ENCODE measurements at regions not wholly inside any gene's neighbourhood (a gene's known extent, or its start where the extent isn't known, plus 50 kb on each side); places are given as distances from the start of the nearest gene placed in this dataset.

DNA sequence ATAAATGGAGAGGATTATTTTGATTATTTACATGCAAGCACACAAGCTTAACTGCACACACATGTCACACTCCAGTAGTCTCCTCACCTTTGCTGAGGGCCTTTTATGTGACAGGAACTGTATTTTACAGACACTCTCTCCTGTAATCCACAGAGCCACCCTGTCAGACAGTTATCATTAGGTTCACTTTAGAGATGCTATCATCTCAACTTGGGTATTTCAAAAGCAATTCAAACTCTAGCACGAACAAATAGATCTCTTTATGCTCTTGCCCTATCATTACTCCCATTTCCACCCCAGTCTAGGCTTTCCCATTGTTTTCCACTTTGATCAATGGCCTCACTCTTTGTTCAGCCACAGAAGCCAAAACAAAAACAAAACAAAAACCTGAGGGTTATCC lies 281.2 kb upstream of the EPHA4 start:
- H3K4me3 ChIP-seq (ENCODE audit: low read depth, low read length), result no peak overlapping the region
- DNase-seq (ENCODE audit: low read depth), result no peak
- TF ChIP-seq, protein P1, sequence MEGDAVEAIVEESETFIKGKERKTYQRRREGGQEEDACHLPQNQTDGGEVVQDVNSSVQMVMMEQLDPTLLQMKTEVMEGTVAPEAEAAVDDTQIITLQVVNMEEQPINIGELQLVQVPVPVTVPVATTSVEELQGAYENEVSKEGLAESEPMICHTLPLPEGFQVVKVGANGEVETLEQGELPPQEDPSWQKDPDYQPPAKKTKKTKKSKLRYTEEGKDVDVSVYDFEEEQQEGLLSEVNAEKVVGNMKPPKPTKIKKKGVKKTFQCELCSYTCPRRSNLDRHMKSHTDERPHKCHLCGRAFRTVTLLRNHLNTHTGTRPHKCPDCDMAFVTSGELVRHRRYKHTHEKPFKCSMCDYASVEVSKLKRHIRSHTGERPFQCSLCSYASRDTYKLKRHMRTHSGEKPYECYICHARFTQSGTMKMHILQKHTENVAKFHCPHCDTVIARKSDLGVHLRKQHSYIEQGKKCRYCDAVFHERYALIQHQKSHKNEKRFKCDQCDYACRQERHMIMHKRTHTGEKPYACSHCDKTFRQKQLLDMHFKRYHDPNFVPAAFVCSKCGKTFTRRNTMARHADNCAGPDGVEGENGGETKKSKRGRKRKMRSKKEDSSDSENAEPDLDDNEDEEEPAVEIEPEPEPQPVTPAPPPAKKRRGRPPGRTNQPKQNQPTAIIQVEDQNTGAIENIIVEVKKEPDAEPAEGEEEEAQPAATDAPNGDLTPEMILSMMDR (IDR thresholded peaks at IDR 0.05; ENCODE audit: low read depth, low read length), result no peak
- TF ChIP-seq POLR2A (IDR thresholded peaks at IDR 0.05; ENCODE audit: extremely low read depth, insufficient read length) (no peak), MYC (IDR thresholded peaks at IDR 0.05; ENCODE audit: low read depth, low read length) (no peak)
- TF ChIP-seq, protein P2, sequence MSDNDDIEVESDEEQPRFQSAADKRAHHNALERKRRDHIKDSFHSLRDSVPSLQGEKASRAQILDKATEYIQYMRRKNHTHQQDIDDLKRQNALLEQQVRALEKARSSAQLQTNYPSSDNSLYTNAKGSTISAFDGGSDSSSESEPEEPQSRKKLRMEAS (IDR thresholded peaks at IDR 0.05; ENCODE audit: low read depth, low read length), result no peak

DNA sequence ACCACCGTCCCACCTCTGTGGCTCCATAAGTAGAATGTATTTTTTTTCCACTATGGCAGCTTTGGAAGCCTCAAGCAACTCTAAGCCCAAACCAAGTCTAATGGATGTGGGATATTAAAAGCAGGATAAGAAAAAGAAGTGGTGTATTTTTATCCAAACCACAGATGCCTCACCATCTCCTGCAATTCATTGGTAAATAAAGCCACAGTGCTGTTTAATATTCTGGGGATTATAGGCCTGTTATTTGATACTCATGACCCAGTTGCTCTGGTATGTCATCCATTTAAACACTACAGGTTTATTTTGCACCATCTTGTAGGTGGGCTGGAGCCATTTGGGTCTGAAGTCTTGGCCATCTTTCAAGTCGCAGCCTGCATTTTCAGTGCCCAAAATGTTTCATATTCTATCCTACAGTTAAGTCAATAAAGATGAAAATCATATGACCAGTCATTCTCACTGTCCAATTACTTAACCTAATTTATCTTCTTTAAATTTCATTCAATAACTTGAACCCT lies 279.5 kb upstream of the EPHA4 start:
- no peak for DNase-seq (ENCODE audit: low read depth)
- TF ChIP-seq MYC (IDR thresholded peaks at IDR 0.05; ENCODE audit: low read depth, low read length), result no peak
- no peak for TF ChIP-seq POLR2A (IDR thresholded peaks at IDR 0.05; ENCODE audit: extremely low read depth, insufficient read length)
- TF ChIP-seq, protein P2 (IDR thresholded peaks at IDR 0.05; ENCODE audit: low read depth, low read length), result no peak
- TF ChIP-seq, protein P1 (IDR thresholded peaks at IDR 0.05; ENCODE audit: low read depth, low read length), result no peak

DNA sequence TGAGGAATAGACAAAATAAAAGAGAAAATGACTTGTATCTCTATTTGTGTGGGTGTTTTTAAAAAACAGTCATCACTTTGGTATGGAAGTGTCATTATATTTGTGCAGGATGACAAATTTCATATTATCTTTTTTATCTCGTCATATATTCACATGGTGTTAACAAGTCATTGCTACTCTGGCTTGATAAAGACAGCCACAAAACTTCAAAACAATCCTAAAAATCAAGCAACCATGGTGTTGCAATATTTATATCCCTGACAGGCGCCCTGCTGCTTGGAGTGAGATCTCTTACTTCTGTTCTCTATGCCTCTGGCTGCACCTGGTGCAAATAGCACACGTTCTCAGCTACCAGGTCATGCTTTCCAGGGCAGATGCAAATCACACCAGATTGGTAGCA lies 278.0 kb upstream of the EPHA4 start:
- DNase-seq (ENCODE audit: low read depth), result no peak
- TF ChIP-seq POLR2A (IDR thresholded peaks at IDR 0.05; ENCODE audit: extremely low read depth, insufficient read length) (no peak), MYC (IDR thresholded peaks at IDR 0.05; ENCODE audit: low read depth, low read length) (no peak)
- TF ChIP-seq, protein P2 (IDR thresholded peaks at IDR 0.05; ENCODE audit: low read depth, low read length), result no peak
- TF ChIP-seq, protein P1 (IDR thresholded peaks at IDR 0.05; ENCODE audit: low read depth, low read length), result no peak
- H3K4me3 ChIP-seq (ENCODE audit: low read depth, low read length), result no peak overlapping the region

More for the DNA sequence above, 279.5 kb upstream of the EPHA4 start:
- H3K4me3 ChIP-seq (ENCODE audit: low read depth, low read length), result no peak overlapping the region

DNA sequence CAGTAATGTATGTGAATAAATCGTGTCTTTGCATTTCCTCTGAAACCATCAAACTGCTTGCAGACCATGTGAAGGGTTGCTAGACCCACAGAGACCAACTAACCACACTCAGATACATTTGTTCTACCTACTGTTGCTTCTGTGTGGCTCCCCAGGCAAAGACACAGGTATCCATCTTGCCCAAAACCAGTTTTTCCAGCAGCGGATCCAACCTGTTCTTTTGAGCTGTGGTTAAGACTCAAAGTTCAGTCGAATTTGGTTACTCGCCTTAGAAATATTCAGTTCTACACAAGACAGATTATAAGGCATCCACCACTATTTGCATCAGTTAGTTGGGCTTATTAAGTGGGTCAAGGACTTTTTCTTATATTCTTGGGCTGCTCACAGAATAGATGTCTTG lies 276.2 kb upstream of the EPHA4 start:
- no peak for TF ChIP-seq POLR2A (IDR thresholded peaks at IDR 0.05; ENCODE audit: extremely low read depth, insufficient read length)
- TF ChIP-seq, protein P1 (IDR thresholded peaks at IDR 0.05; ENCODE audit: low read depth, low read length), result no peak
- TF ChIP-seq MYC (IDR thresholded peaks at IDR 0.05; ENCODE audit: low read depth, low read length), result no peak
- TF ChIP-seq, protein P2 (IDR thresholded peaks at IDR 0.05; ENCODE audit: low read depth, low read length), result no peak
- DNase-seq (ENCODE audit: low read depth), result no peak
- H3K4me3 ChIP-seq (ENCODE audit: low read depth, low read length), result no peak overlapping the region

DNA sequence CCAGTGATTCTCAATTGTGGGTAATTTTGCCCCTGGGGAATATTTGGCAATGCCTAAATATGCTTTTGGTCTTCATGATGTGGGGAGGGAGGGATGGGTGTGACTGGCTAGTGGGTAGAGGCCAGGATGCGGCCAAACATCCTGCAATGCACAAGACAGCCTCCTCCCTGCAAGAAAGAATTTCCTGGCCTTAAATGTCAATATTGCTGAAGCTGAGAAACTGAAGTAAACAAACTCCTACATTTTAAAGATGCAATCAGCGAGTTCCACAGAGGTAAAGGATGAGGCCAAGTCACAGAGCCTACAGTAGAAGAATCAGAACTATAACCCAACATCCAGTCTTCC lies 272.9 kb upstream of the EPHA4 start:
- DNase-seq (ENCODE audit: low read depth), result no peak
- H3K4me3 ChIP-seq (ENCODE audit: low read depth, low read length), result no peak overlapping the region
- TF ChIP-seq, protein P2 (IDR thresholded peaks at IDR 0.05; ENCODE audit: low read depth, low read length), result no peak
- no peak for TF ChIP-seq MYC (IDR thresholded peaks at IDR 0.05; ENCODE audit: low read depth, low read length)
- TF ChIP-seq, protein P1 (IDR thresholded peaks at IDR 0.05; ENCODE audit: low read depth, low read length), result no peak
- no peak for TF ChIP-seq POLR2A (IDR thresholded peaks at IDR 0.05; ENCODE audit: extremely low read depth, insufficient read length)
